Central memory CD8-positive, alpha-beta T cell (primary cell): ENCODE measurements at regions not wholly inside any gene's neighbourhood (a gene's known extent, or its start where the extent isn't known, plus 50 kb on each side); places are given as distances from the start of the nearest gene placed in this dataset.
"Not testable (repeated sequence)": the region's sequence is repeated elsewhere in the genome, so short reads cannot be mapped to it uniquely, and the experiment has no call there.

Experiments
- ATAC-seq: fragments of 150-1000 bp; cut with Tn5 transposase; replicated peaks from 2 replicates; pipeline ENCODE4 v1.10.0; 2022; ENCODE audit warnings: mild to moderate bottlenecking, moderate FRiP score, moderate number of reproducible peaks; ENCODE audit not compliant: poor library complexity, severe bottlenecking; ENCODE audit errors: extremely low read depth
- DNase-seq, 2 donors: peaks; one replicate each; pipeline ENCODE4 v3.0.0; 2021; ENCODE audit warnings: low spot score in 2 of 2
- H3K27ac Mint-ChIP-seq: one replicate; pipeline ENCODE4 v1.8.0; 2022; ENCODE audit warnings: low read depth, mild to moderate bottlenecking, moderate library complexity, mixed read lengths
- H3K27me3 Mint-ChIP-seq: one replicate; pipeline ENCODE4 v1.8.0; 2022; ENCODE audit warnings: mixed read lengths
- H3K36me3 Mint-ChIP-seq: one replicate; pipeline ENCODE4 v1.8.0; 2022; ENCODE audit warnings: mild to moderate bottlenecking, moderate library complexity, mixed read lengths; ENCODE audit not compliant: insufficient read depth
- H3K4me1 Mint-ChIP-seq: one replicate; pipeline ENCODE4 v1.8.0; 2022; ENCODE audit warnings: mixed read lengths
- H3K4me3 Mint-ChIP-seq: one replicate; pipeline ENCODE4 v1.8.0; 2022; ENCODE audit warnings: mild to moderate bottlenecking, moderate library complexity, mixed read lengths
- H3K9me3 Mint-ChIP-seq: one replicate; pipeline ENCODE4 v1.8.0; 2022; ENCODE audit warnings: mixed read lengths

DNA sequence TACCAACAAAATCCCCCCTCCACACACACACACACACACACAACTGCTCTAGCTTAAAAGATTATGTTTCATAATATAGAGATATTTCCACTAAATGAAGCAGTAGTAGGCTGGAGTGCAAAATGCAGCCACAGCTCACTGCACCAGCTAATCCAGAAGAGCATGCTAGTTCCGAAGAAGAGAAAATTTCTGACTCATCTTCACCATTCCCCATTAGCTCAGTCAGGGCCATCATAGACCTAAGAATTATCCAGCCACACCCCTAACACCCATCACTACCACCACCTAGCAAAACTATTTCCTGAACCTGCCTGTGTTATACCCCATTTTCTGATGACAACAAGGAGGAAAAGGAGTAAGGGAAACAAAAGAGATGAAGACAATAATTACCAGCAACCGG lies 67.1 kb upstream of the UBE2E2 start:
- no peak overlapping the region for H3K4me3 Mint-ChIP-seq
- DNase-seq (no peak), ATAC-seq (no peak)
- H3K27me3 Mint-ChIP-seq, result no peaks in the 10 kb centered on the region
- H3K9me3 Mint-ChIP-seq, result peaks cover 12% of the 10 kb centered on the region
- H3K36me3 Mint-ChIP-seq, result no peaks in the 10 kb centered on the region
- no peak overlapping the region for H3K27ac Mint-ChIP-seq
- H3K4me1 Mint-ChIP-seq, result no peaks in the 10 kb centered on the region

DNA sequence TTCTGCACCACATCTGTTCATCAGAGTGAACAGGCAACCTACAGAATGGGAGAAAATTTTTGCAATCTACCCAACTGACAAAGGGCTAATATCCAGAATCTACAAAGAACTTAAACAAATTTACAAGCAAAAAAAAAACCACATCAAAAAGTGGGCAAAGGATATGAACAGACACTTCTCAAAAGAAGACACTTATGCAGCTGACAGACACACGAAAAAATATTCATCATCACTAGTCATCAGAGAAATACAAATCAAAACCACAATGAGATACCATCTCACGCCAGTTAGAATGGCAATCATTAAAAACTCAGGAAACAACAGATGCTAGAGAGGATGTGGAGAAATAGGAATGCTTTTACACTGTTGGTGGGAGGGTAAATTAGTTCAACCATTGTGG lies 59.1 kb upstream of the UBE2E2 start:
- H3K27ac Mint-ChIP-seq, H3K9me3 Mint-ChIP-seq, H3K27me3 Mint-ChIP-seq, H3K36me3 Mint-ChIP-seq, H3K4me1 Mint-ChIP-seq, H3K4me3 Mint-ChIP-seq, ATAC-seq, DNase-seq: not testable (repeated sequence)

DNA sequence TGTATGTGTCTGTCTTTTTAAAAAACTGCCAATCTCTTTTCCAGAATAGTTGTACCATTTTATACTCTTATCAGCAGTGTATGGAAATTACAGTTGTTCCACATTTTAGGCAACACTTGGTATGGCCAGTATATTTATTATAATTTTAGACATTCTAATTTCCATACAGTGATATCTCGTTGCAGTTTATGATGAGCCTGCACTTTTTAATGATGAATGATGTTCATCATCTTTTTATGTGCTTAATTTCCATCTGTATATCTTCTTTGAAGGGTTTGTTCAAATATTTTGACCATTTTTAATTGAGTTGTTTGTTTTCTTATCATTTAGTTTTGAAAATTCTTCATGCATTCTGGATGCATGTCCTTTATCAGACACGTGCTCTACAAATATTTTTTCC lies 57.0 kb upstream of the UBE2E2 start:
- Mint-ChIP-seq H3K4me3 (no peak overlapping the region), H3K27ac (no peak overlapping the region)

DNA sequence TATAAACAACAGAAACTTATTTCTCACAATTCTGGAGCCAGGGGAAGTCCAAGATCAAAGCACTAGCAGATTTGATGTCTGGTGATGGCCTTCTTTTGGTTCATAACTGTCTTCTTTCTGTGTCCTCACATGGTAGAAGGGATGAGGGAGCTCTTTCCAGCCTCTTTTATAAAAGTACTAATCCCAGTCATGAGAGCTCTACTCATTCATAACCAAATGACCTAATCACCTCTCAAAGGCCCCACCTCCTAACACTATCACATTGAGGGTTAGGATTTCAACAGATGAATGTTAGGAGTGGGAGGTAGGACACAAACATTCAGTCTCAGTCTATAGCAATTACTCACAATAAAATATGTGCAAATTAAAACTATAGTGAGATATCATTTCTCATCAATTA lies 50.1 kb upstream of the UBE2E2 start:
- no peaks in the 10 kb centered on the region for H3K4me1 Mint-ChIP-seq
- H3K36me3 Mint-ChIP-seq, result no peaks in the 10 kb centered on the region
- peaks cover 5% of the 10 kb centered on the region for H3K9me3 Mint-ChIP-seq
- no peaks in the 10 kb centered on the region for H3K27me3 Mint-ChIP-seq
- ATAC-seq (no peak), DNase-seq (no peak)
- no peak overlapping the region for H3K27ac Mint-ChIP-seq
- no peak overlapping the region for H3K4me3 Mint-ChIP-seq

More for the DNA sequence above, 57.0 kb upstream of the UBE2E2 start:
- Mint-ChIP-seq H3K4me1 (no peaks in the 10 kb centered on the region), H3K36me3 (no peaks in the 10 kb centered on the region), H3K9me3 (peaks cover 5% of the 10 kb centered on the region), H3K27me3 (no peaks in the 10 kb centered on the region)
- DNase-seq, result no peak
- no peak for ATAC-seq
